SK-N-SH (cell line): ENCODE measurements at regions not wholly inside any gene's neighbourhood (a gene's known extent, or its start where the extent isn't known, plus 50 kb on each side); places are given as distances from the start of the nearest gene placed in this dataset.
A peak's percentile ranks its signal among the peaks of the same experiment; 100 is the strongest.
"Not testable (repeated sequence)": the region's sequence is repeated elsewhere in the genome, so short reads cannot be mapped to it uniquely, and the experiment has no call there.

Source experiments
- CTCF ChIA-PET: fragments of 300-600, 350-600 bp; formaldehyde crosslinking; extraction: SDS; loops from one replicate; lab custom pipeline; 2021; lab: Yijun Ruan, JAX
- POLR2A ChIA-PET: fragments of 350-600 bp; sonication (Branson Sonifier 250); formaldehyde crosslinking; extraction: SDS; loops from one replicate; lab custom pipeline; 2020; ENCODE audit warnings: antibody characterized with exemption, inconsistent platforms; lab: Yijun Ruan, JAX
- DNase-seq: peaks from one replicate; pipeline ENCODE4 v3.0.0; 2012
- H2AFZ ChIP-seq: fragments of 200-600 bp; sonication (generic); 2 replicates; pipeline ENCODE4 v1.8.1; 2016; ENCODE audit warnings: antibody characterized with exemption, mild to moderate bottlenecking, low read depth
- H3F3A ChIP-seq: fragments of 200-600 bp; sonication (generic); replicated peaks from 2 replicates; pipeline ENCODE3; 2016; ENCODE audit warnings: antibody characterized with exemption, mild to moderate bottlenecking; ENCODE audit not compliant: insufficient read depth
- H3K27ac ChIP-seq, 2 experiments: fragments of 200-500 bp in 1 of 2; fragments of 200-600 bp in 1 of 2; sonication (Bioruptor generic) in 1 of 2; sonication (generic), shearing (Covaris generic) in 1 of 2; 2 replicates each; pipeline versions ENCODE4 v1.5.1 to v1.6.1; 2014 to 2016; ENCODE audit warnings: low read depth in 2 of 2, inconsistent platforms in 1 of 2, low read length in 1 of 2, mild to moderate bottlenecking in 1 of 2, mixed read lengths in 1 of 2
- H3K27me3 ChIP-seq: fragments of 200-600 bp; sonication (generic), shearing (Covaris generic); 2 replicates; pipeline ENCODE4 v1.6.1; 2016; ENCODE audit warnings: mixed run types; ENCODE audit not compliant: insufficient read depth
- H3K36me3 ChIP-seq, 2 experiments: fragments of 200-500 bp in 1 of 2; fragments of 200-600 bp in 1 of 2; sonication (Bioruptor generic) in 1 of 2; sonication (generic) in 1 of 2; replicated peaks in 1 of 2; 2 replicates each; pipeline versions ENCODE3 to v1.5.1; 2014 to 2016; ENCODE audit warnings: low read length in 1 of 2, mild to moderate bottlenecking in 1 of 2; ENCODE audit not compliant: insufficient read depth in 2 of 2, control insufficient read depth in 1 of 2
- H3K4me1 ChIP-seq, 2 experiments: fragments of 200-500 bp in 1 of 2; fragments of 200-600 bp in 1 of 2; sonication (Bioruptor generic) in 1 of 2; sonication (generic), shearing (Covaris generic) in 1 of 2; 2 replicates each; pipeline versions ENCODE4 v1.5.1 to v1.6.1; 2014 to 2016; ENCODE audit warnings: low read depth in 1 of 2, low read length in 1 of 2, mixed run types in 1 of 2; ENCODE audit not compliant: insufficient read depth in 2 of 2, control insufficient read depth in 1 of 2
- H3K4me2 ChIP-seq: fragments of 200-600 bp; sonication (generic), shearing (Covaris generic); 2 replicates; pipeline ENCODE4 v1.6.1; 2017; ENCODE audit warnings: mixed run types
- H3K4me3 ChIP-seq, 2 experiments: fragments of 200-500 bp in 1 of 2; fragments of 200-600 bp in 1 of 2; sonication (Bioruptor generic) in 1 of 2; sonication (generic), shearing (Covaris generic) in 1 of 2; 2 replicates each; pipeline versions ENCODE4 v1.5.1 to v1.8.1; 2014 to 2016; ENCODE audit warnings: low read depth in 2 of 2, inconsistent platforms in 1 of 2, low read length in 1 of 2, mild to moderate bottlenecking in 1 of 2, mixed read lengths in 1 of 2, moderate library complexity in 1 of 2
- H3K79me2 ChIP-seq: fragments of 200-600 bp; sonication (generic); 2 replicates; pipeline ENCODE4 v1.8.1; 2017; ENCODE audit warnings: mild to moderate bottlenecking; ENCODE audit not compliant: insufficient read depth
- H3K9ac ChIP-seq: fragments of 200-600 bp; sonication (generic); 2 replicates; pipeline ENCODE4 v1.6.1; 2017; ENCODE audit warnings: mixed run types
- H3K9me2 ChIP-seq: fragments of 200-600 bp; sonication (generic); 2 replicates; pipeline ENCODE4 v1.6.1; 2017; ENCODE audit warnings: mixed run types
- H3K9me3 ChIP-seq: fragments of 200-600 bp; sonication (generic); 2 replicates; pipeline ENCODE4 v1.6.1; 2017; ENCODE audit warnings: mixed run types, mild to moderate bottlenecking, moderate library complexity
- H4K20me1 ChIP-seq: fragments of 200-600 bp; sonication (generic); 2 replicates; pipeline ENCODE4 v1.6.1; 2017; ENCODE audit warnings: mild to moderate bottlenecking, mixed run types; ENCODE audit not compliant: insufficient read depth
- ELF1 ChIP-seq: IDR thresholded peaks from 2 replicates; pipeline ENCODE4 v1.4.0; 2012
- EP300 ChIP-seq, 2 experiments: IDR thresholded peaks; 2 replicates each; pipeline versions ENCODE4 v1.4.0 to v1.6.1; 2012; ENCODE audit warnings: borderline replicate concordance in 1 of 2, low read depth in 1 of 2, low read length in 1 of 2
- FOSL2 ChIP-seq: IDR thresholded peaks from 2 replicates; pipeline ENCODE4 v1.4.0; 2012; ENCODE audit warnings: low read depth, mild to moderate bottlenecking, moderate library complexity, borderline replicate concordance
- FOXJ3 ChIP-seq: sonication (generic); formaldehyde crosslinking; IDR thresholded peaks from 2 replicates; pipeline ENCODE4 v1.5.1; 2020; ENCODE audit warnings: mild to moderate bottlenecking, missing genetic modification reagents
- FOXM1 ChIP-seq: IDR thresholded peaks from 2 replicates; pipeline ENCODE4 v1.4.0; 2012; ENCODE audit warnings: low read depth, mild to moderate bottlenecking
- JUND ChIP-seq: IDR thresholded peaks from 2 replicates; pipeline ENCODE4 v1.4.0; 2012
- MXI1 ChIP-seq: IDR thresholded peaks from 2 replicates; pipeline ENCODE4 v1.6.1; 2012; ENCODE audit warnings: mild to moderate bottlenecking, low read depth, low read length, improper control_type of control experiment
- NFIC ChIP-seq: IDR thresholded peaks from 2 replicates; pipeline ENCODE4 v1.4.0; 2012; ENCODE audit warnings: borderline replicate concordance
- PBX3 ChIP-seq: IDR thresholded peaks from 2 replicates; pipeline ENCODE4; 2012
- RAD21 ChIP-seq: IDR thresholded peaks from 2 replicates; pipeline ENCODE4 v1.6.1; 2012; ENCODE audit warnings: mild to moderate bottlenecking, low read length
- RXRA ChIP-seq: IDR thresholded peaks from 2 replicates; pipeline ENCODE4 v1.4.0; 2012; ENCODE audit warnings: low read depth, mild to moderate bottlenecking, borderline replicate concordance
- SIN3A ChIP-seq: IDR thresholded peaks from 2 replicates; pipeline ENCODE4 v1.6.1; 2012; ENCODE audit warnings: low read depth, mild to moderate bottlenecking, low read length, moderate library complexity, borderline replicate concordance
- TCF12 ChIP-seq: IDR thresholded peaks from 2 replicates; pipeline ENCODE4 v1.4.0; 2012
- WGBS: methylation state at CpG from one replicate; pipeline ENCODE4 v1.1.6; 2017; ENCODE audit warnings: low lambda C conversion rate; 5-methylcytosine and 5-hydroxymethylcytosine counted together

GRCh38 chr6:121895731-121896130 lies 460.3 kb downstream of the GJA1 start:
- peak overlapping the region in 1 of 2 experiments; percentile 69; a peak in 1 of 4 replicates for H3K27ac ChIP-seq
- H3K79me2 ChIP-seq, CTCF ChIA-PET, H3K4me3 ChIP-seq, H3K36me3 ChIP-seq, H4K20me1 ChIP-seq, POLR2A ChIA-PET, H3K9me2 ChIP-seq, H2AFZ ChIP-seq, DNase-seq, H3K9me3 ChIP-seq, H3K9ac ChIP-seq, H3K27me3 ChIP-seq: not testable (repeated sequence)
- 66% methylated on average over 4 of the region's 5 CpGs for WGBS
- H3F3A ChIP-seq: peaks cover 13% of the 10 kb centered on the region
- H3K4me2 ChIP-seq: 0 out of 2 replicates have a peak overlapping the region, but pooled peaks have one; percentile 10
- peaks cover 0 to 15% of the 10 kb centered on the region in 2 experiments; a peak in 2 of 4 replicates for H3K4me1 ChIP-seq
- TF ChIP-seq TCF12: peak; percentile 21; the same call in 1 of the 2 replicates
- TF ChIP-seq, all 33 proteins: peak for 1; not testable (repeated sequence) for 32

- ChIA-PET POLR2A (no interaction called here), CTCF (no interaction called here)
- H2AFZ ChIP-seq: no peak overlapping the region
- H3K4me3 ChIP-seq: no peak overlapping the region
- H3F3A ChIP-seq: peaks cover 13% of the 10 kb centered on the region
- no peaks in the 10 kb centered on the region for H3K9me3 ChIP-seq
- H4K20me1 ChIP-seq: no peaks in the 10 kb centered on the region
- no peak for DNase-seq
- no peaks in the 10 kb centered on the region for H3K9me2 ChIP-seq
- no peaks in the 10 kb centered on the region for H3K27me3 ChIP-seq
- H3K79me2 ChIP-seq: no peaks in the 10 kb centered on the region
- H3K27ac ChIP-seq: peak overlapping the region; percentile 33 to 69; a peak in 2 of 4 replicates
- TF ChIP-seq FOSL2: peak; percentile 16; the same call in 1 of the 2 replicates
- peak; percentile 53 for TF ChIP-seq JUND
- TF ChIP-seq MXI1: no peak
- TF ChIP-seq NFIC: peak; percentile 39; the same call in 1 of the 2 replicates
- peak; percentile 7; the same call in 1 of the 2 replicates for TF ChIP-seq ELF1
- TF ChIP-seq EP300 (IDR thresholded peaks at IDR 0.05; ENCODE audit: borderline replicate concordance in 1 of 2, low read depth in 1 of 2, low read length in 1 of 2): peak in 1 of 2 experiments; percentile 61; a peak in 1 of 4 replicates
- TF ChIP-seq RXRA: 0 out of 2 replicates have a peak, but pooled peaks have one; percentile 38
- TF ChIP-seq SIN3A: no peak
- peak; percentile 79 for TF ChIP-seq PBX3
- TF ChIP-seq TCF12: peak; percentile 83
- no peak overlapping the region for H3K9ac ChIP-seq
- H3K4me1 ChIP-seq: peaks cover 0 to 15% of the 10 kb centered on the region in 2 experiments; a peak in 1 of 4 replicates
- H3K4me2 ChIP-seq: 0 out of 2 replicates have a peak overlapping the region, but pooled peaks have one; percentile 10
- H3K36me3 ChIP-seq: no peaks in the 10 kb centered on the region
- WGBS: 22% methylated on average over 1 of the region's 1 CpG
Measured at GRCh38 chr6:121896363-121896762, 460.9 kb downstream of the GJA1 start.

GRCh38 chr6:121896771-121897170 lies 461.3 kb downstream of the GJA1 start:
- H3K36me3 ChIP-seq: no peaks in the 10 kb centered on the region
- no peak overlapping the region for H3K9ac ChIP-seq
- no peak overlapping the region for H2AFZ ChIP-seq
- H3K79me2 ChIP-seq: no peaks in the 10 kb centered on the region
- H3K27me3 ChIP-seq: no peaks in the 10 kb centered on the region
- POLR2A ChIA-PET: no interaction called here
- CTCF ChIA-PET: interaction anchor here (0.8 kb wide), 1 partner anchor 16 kb away, joined by 3 read pairs; no protein-coding TSS in a partner anchor
- TF ChIP-seq RAD21 (no peak), FOXM1 (no peak), FOXJ3 (CRISPR knock-in tag) (no peak)
- peaks cover 13% of the 10 kb centered on the region for H3F3A ChIP-seq
- no peaks in the 10 kb centered on the region for H3K9me3 ChIP-seq
- H3K4me3 ChIP-seq: no peak overlapping the region
- peak overlapping the region; percentile 33 to 69; a peak in 3 of 4 replicates for H3K27ac ChIP-seq
- DNase-seq: no peak
- no peak overlapping the region for H3K4me2 ChIP-seq
- whole genome bisulfite sequencing: 77% methylated on average over 3 of the region's 3 CpGs
- H4K20me1 ChIP-seq: no peaks in the 10 kb centered on the region
- H3K4me1 ChIP-seq: peaks cover 0 to 15% of the 10 kb centered on the region in 2 experiments; a peak in 1 of 4 replicates
- no peaks in the 10 kb centered on the region for H3K9me2 ChIP-seq
